IPS DF 4.7 (cell line): ENCODE measurements at regions not wholly inside any gene's neighbourhood (a gene's known extent, or its start where the extent isn't known, plus 50 kb on each side); places are given as distances from the start of the nearest gene placed in this dataset.

Experiments used
- DNase-seq: peaks from one replicate; pipeline ENCODE4 v3.0.0-alpha.2; 2013; ENCODE audit warnings: low spot score; ENCODE audit errors: extremely low read depth

DNA sequence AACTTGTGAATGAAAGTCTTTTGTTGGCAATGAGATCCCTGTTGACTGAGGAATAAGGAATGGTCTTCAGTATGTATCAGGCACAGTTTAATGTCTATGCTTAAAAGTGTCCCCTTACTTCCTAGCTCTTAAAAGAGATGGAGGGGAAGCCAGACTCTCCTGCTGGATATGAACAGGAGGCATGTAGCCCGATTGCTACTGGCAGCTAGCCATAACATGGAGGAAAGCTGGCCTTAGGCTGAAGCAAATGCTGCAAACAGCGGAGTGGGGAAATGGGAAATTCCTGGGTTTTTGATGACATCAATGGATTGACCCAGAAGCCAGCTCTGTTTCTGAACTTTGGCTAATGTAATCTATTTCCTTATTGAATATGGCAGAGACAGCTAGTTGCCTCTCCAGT is 266.1 kb downstream of the SLC4A3 start:
- no peak for DNase-seq

DNA sequence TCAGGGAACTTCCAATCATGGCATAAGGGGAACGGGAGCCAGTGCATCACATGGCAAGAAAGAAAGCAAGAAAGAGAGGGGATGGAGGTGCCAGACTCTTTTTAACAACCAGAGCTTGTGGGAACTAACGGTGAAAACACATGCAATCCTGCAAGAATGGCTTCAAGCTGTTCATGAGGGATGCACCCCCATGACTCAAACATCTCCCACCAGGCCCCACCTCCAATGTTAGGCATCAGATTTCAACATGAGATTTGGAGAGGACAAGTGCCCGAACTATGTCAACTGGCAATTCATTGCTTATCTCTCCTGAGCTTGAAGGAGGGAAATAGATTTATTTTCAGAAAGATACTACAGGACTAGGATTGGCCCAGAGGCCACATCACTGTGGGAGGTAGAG is 270.0 kb downstream of the SLC4A3 start:
- no peak for DNase-seq

DNA sequence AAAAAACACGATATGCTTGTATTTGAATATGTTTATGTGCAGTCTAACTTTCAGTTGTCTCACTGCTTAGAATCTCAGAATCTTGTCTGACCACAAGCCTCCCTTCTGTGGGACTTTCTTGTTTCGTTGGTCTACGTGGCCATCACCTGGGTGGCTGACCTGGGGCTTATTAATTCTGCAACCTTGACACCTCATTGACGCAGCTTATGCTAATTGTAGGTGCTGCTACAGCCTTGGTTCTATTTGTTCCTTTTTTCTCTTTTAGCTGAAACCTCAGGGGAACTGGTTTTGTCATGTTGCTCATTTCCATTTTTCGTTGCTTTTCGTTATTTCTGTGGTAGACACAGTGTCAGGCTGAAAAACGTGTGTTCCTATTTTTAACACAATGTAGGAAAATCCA is 273.7 kb downstream of the SLC4A3 start:
- DNase-seq = no peak

DNA sequence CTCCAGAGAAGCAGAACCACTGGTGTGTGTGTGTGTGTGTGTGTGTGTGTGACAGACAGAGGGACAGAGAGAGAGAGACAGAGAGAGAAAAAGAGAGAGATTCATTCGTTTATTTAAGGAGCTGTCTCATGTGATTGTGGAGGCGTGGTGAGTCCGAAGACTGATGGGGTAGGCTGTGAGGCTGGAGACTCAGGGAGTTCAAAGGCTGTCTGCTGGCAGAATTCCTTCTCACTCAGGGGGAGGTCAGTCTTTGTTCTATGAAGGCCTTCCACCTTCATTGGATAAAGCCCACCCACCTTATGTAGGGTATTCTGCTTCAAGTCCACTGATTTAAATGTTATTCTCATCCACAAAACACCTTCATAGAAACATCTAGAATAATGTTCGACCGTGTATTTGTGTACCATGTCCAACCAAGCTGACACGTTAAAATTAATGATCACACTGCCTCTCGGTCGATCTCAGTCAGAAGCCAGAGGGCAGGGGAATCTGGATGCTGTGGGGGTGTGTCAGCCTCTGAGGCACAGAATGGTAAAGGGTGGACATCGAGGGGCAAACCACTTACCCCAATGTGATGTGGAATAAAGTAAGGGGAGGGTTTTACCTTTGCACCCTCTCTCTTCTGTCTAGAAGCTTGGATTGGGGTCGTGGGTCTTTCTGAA is 275.6 kb downstream of the SLC4A3 start:
- DNase-seq = no peak

DNA sequence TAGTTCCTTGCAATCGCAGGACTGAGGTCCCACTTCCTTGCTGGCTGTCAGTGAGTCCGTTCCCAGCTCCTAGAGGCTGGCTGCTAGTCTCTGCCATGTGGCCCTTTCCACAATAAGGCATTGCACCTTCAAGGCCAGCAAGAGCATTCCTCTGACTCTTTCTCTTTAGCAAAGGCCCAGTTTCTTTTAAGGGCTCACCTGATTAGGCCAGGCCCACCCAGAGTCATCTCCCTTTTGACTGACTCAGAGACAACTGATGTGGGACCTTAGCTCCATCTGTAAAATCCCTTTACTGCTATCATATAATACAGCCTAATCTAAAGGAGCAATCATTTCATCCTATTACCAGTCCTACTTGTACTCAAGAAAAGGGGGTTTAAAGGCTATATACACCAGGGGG is 278.2 kb downstream of the SLC4A3 start:
- no peak for DNase-seq

DNA sequence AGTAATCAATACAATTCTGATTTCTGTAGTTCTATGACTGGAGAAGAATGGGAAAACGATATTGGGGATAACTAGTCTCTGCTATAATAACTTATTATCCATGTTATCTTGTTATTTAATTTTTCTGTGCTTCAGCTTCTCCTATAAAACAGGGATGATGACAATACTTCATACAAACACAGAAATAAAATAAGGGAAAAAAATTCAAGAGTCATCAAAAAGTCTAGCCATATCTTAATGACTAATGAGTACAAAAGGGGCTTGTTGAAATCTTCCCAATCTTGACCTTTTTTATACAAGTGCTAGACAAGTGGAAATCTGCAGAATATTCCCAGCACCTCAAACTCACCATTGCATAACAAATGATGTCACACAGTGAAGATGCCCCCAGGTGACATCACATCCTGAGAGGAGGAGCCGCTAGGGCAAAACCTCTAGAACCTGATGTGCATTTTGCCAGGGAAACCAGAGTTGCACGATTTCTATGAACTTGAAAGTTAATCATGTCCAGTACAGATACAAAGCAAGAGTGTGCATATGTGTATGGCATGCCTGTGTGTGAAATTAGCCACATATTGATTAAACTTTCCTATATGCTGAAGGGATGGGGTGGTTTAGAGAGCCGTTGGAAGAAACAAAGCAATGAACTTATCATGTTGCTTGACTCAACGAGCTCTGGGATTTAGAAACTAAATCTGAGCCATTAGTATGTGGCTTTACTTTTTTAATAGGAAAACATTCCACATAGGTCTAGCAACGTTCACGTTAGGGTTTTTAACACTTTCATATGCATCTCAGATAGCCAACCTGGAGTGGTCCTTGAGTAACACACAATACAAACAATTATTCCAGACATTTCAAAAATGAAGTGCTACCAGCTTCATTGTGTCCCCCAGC is 278.9 kb downstream of the SLC4A3 start:
- no peak for DNase-seq

DNA sequence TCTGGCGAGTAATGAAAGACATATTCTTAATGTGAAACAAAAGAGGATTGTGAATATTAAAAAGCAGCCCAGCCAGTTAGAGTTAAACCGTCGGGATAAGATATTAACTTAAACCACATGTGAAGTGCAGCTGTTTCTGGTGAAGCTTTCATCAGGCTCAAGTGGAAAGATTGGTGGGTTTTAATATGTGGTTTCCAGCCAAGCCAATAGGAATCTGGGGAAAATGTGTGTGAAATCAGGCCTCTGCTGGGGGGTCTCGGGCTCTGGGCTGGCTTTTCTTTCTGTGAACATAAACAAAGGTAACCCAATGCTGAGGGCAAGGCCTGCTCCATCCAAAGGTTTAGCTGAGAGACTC is 279.6 kb downstream of the SLC4A3 start:
- DNase-seq = no peak

DNA sequence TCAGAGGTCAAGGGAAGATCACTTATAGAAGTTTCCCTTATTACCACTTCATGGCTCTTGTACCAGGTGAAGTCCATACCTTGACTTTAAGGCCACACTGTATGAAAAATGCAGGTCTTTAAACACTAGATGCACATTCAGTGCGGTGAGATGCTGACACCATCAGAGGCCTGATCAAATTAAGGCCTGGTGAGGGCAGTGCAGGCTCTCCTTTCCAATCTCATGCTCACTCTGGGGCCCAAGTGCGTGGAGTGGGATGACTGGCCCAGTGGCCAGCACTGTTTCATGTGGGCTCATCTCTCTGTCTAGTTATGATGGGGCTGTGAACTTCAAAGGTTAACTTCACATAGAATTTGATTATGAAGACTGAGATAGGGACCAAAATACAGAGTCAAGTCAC is 281.1 kb downstream of the SLC4A3 start:
- DNase-seq = no peak

DNA sequence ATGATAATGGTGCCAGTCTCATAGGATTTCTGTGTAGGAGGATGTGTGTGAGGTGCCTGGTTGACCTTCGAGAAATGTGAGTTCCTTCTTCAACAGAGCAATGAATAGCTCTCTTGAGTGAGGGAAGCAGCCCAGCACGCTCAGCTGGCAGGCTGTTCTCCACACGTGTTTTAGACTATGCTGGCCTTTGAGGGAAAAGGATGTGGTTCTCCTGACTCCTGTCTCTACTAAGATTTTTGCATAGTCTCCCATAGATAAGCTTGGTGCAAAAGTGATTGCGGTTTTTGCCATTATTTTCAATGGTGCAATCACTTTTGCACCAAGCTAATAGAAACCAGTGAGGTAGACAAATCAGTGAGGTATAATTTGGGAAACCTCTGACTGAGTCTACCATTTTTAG is 284.1 kb downstream of the SLC4A3 start:
- no peak for DNase-seq

DNA sequence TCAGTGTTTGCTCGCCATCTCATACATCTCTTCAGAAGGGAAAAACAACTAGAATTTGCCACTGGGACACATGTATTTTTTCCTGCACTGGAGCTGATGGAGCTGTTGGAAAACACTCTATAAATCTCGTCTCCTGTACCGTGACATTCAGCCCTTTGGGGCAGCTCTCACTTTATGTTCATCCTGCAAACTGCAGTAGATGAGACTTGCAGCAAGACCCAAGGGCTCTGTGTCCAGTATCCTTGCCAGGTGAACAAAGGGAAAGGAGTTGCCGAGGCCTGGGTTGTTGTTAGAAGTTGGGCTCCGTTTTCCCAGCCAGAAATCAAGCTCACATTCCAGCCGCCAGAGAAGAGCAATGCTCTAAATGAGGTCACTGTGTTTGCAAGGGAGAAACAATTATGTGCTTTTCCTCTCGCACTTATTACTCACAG is 285.1 kb downstream of the SLC4A3 start:
- no peak for DNase-seq

DNA sequence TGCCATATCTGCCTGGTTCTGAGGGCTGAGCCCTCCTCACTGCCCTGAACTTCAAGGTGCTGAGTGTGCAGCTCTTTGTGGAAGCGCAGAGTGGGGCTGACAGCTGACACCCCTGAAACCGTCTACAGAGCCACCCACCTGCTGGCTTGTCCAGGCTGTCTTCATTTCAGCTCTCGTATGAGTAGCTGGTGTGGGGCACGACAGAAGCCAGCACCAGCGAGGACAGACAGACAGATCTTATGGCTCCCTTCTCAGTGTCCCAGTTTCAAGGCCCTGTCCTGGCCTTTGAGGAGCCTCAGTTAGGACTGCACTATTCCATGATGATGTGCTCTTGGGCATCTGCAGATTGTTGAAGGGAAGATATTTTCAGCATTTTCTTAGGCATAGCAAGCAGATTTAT is 287.1 kb downstream of the SLC4A3 start:
- no peak for DNase-seq

DNA sequence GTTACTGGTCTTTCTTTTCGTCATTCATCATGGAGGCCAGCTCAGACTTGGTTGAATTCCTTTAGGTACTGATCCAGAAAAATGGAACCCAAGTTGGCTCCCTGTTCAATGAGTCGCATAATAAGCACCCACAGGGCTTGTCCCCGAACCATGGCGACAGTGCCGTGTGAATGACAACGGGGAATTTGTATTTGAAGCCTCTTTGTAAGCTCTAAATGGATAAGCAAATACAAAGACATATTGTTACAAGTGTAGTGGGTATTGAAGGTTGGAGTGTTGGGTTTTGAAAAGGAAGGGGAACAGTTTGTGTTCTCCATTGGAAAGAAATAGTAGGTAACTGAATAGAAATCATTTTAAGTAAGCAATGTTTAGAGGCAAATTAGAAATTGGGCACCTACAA is 288.9 kb downstream of the SLC4A3 start:
- DNase-seq = no peak

DNA sequence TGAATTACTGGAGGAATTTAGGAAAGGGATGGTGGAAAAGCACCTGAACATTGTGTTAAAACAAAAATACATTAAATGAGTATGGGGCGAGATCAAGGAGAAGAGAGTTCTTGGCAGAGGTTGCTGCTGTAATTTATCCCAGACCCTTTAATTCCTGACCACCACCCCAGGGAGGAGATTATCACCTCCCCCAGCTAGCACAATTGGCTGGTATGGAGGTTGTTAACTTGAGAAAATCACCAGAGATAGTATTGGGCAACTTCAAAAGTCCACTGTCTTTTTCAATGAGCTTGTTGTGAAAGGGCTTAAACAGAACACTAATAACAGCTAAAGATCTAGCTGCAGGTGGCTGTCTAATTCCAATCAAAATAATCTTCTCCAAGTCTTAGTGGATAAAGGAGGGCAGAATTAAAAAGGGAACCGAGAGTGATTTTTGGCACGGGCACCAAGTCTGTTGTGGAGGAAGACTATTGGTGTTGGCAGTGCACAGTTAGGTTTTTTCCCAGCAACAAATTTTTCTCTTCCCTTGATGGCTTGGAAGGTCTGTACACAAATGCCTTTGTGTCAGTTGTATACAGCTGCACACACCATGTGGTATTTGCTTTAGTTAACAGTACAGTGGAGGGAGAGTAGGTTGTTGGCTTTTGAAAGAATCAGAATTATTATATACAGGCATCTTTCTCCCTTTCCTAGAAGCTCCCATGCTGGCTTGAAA is 289.5 kb downstream of the SLC4A3 start:
- DNase-seq = no peak

DNA sequence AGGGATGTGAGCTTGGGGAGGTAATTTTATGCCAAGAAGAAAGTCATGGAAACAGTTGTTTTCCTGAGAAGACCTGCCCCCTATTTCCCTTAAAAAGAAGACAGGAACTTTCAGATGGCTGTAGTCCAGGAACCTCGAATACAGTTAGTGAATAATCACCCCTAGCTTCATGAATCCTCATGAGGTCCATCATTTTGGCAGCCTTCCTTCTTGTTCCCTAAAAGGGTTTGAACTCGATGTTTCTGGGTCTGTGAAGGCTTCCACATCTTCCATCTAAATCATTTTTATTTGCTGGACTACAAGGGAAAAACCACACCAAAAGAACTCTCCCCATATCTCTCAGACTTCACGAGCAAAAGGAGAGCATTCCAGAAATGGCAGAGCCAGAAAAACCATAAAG is 290.8 kb downstream of the SLC4A3 start:
- DNase-seq = no peak

DNA sequence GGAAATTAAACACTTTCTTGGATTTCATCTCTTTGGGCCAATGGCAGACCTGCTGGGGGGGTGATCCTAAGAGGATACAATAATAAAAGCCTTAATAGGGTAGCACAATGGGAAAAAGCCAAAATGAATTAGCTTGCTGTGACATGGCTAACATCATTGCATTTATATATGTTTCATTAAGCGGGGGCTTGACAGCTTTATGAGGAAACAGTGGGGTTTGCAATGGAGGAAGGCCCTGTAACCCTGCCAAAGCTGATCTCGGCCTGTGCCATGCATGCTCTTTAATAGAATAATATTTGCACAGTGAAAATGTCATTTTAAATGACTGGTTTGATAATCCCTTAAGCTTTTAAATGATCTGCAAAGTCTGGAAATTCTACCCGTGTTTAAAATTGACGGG is 291.5 kb downstream of the SLC4A3 start:
- no peak for DNase-seq

DNA sequence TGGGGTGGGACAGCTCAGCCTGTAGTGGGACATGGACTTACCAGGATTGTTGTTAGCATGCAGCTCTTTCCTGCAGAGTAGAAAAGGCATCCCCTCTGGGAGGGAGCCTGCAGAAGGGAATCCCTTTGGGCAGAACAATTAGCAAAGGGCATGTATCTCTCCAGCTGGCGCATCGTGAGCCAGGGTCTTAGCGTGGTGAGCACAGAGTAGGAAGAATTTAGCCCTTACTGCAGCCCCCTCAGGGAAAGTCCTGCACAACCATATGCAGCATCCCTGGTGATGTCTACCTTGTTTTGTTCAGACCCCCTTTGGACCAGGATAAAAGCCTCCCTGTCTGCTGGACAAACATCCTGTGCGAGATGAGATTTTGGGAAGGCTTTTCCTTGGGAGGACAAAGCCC is 292.1 kb downstream of the SLC4A3 start:
- no peak for DNase-seq

DNA sequence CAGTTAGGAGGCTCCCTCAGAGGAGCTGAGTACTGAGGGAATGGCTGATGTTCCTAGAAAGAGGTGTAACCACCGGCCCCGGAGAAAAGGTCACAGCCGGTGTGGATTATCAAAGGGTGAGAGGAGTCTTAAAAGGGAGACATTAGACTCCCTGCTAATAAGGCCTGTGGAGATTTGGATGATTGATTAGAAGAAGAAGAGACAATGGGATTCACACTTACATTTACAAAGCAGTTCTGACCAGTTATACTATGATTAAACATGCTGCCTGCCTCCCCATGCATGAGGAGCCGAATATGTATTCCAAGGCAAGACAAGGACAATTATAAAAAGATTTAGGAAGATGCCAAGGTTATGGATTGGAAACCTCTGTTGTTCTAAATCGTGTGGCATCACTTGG is 302.4 kb downstream of the SLC4A3 start:
- DNase-seq = no peak

DNA sequence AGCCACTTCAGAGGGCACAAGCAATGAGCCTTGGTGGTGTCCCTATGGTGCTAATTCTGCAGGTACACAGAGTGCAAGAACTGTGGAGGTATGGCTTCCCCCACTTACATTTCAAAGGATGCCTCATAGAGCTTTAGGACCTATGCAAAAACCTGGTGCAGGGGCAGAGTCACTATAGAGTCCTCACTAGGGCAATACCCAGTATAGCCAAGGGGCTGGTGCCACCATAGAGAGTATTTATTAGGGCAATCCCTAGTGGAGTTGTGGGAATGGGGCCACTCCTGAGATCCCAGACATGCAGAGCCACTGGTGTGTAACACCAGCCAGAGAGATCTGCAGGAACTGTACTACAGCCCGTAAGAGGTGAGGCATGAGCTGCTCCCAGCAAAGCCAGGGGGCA is 312.2 kb downstream of the SLC4A3 start:
- DNase-seq = no peak

DNA sequence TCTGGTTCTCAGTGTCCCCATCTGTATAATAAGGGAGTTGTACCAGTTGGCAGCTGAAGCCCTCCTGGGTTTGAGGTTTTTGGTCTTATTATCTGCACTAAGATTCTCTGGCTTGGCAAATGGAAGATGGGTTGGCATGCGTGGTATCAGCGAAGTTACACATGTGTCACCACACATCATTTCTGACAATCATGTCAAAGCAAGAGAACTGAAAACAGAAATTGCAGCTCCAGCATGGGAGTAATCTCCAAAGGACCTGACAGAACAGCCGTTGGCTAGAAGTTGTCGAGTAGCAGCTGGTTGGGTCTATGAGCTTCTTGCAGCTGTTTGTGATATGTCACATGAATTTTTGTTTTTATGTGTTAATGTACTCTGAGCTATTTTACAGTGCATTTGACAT is 317.4 kb downstream of the SLC4A3 start:
- no peak for DNase-seq

DNA sequence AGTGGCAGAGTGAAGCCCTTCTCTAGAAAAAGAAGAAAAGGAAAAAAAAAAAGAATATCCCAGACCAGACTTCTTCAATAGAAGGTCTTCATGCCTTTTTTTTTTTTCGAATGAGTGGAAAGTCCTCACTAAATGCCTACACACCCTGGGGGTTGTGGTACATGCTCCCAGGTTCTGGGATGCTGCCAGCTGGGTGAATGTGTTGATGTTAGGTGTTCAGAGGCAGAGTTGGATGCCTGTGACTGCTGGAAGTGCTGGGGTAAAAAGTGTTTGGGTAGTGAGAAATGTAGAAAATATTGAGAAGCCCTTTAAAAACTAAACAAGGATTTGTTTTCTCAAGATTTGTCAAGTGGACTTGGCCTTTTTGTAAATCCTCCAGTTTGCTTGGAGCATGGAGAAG is 318.6 kb downstream of the SLC4A3 start:
- DNase-seq = no peak

DNA sequence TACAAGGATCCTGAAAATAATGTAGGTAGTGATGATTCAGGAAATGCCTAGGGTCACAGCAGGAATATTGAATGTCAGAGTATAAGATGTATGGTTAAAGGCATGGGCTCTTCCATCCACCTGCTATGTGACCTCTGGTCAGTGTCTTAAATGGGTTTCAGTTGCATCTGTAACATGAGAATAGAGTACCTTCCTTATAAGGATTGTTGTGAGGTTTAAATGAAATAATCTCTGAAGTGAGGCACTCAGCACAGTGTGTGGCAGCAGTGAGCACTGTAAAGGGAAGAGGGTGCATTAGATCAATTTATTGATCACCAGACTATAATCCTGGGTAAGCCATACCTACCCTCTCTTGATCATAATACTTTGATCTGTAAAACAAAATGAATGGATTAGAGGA is 319.1 kb downstream of the SLC4A3 start:
- no peak for DNase-seq

DNA sequence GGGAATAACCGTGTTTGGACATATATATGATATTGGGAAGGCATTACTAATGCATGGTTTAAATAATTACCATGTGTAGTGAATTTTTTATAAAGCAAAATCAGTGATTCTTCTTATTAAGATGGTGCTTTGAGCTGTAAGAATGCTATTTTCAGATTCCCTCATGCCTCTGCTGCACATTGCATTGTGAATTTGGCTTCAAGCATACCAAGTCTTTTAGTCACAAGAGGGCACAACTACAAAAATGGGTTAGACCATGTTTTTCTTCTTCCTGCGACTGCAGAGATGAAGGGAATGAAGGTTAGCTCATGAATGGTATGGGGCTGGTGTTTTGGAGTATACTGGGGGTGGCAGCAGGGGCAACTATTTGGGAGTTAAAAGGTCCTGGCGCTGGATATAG is 320.1 kb downstream of the SLC4A3 start:
- no peak for DNase-seq

DNA sequence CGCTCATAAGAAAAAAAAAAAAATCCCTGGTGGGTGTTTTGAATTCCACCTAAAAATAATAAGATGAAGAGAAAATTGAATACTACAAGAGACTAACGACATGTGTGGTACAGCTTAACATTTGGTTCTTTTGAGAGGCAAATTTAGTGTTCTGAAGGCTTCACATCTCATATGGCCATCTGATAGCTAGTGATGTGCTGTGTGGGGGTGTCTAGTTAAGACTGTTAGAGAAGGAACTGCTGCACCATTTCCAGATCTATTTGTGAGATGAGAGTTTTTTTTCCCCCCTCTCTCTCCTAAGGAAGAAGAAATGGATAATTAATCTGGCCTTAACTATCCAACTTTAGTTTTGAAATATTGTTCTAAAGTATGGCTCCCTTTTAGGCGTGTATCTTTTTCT is 321.6 kb downstream of the SLC4A3 start:
- no peak for DNase-seq
